ENCODE measurements at regions not wholly inside any gene's neighbourhood (a gene's known extent, or its start where the extent isn't known, plus 50 kb on each side); places are given as distances from the start of the nearest gene placed in this dataset.

- H3K4me1 ChIP-seq: no peaks in the 10 kb centered on the region
- no peak overlapping the region for H3K4me3 ChIP-seq
- DNase-seq (no peak), ATAC-seq (no peak)
- WGBS (ENCODE audit: insufficient coverage, low coverage, low lambda C conversion rate, missing lambda C conversion rate): 88% methylated on average over 4 of the region's 4 CpGs
- H3K27ac ChIP-seq: no peak overlapping the region
- no peaks in the 10 kb centered on the region for H3K36me3 ChIP-seq
- intact Hi-C loops (cut with DNase I): no loop called here
- no peaks in the 10 kb centered on the region for H3K27me3 ChIP-seq
- H3K9me3 ChIP-seq: peaks cover 0 to 5% (median 0%) of the 10 kb centered on the region in 4 donors
- TF ChIP-seq CTCF (IDR thresholded peaks at IDR 0.05) (no peak), POLR2A (IDR thresholded peaks at IDR 0.05) (no peak)
Measured at GRCh38 chr6:23494367-23494766, 631.6 kb upstream of the NRSN1 start.

GRCh38 chr6:23498013-23498412, 628.0 kb upstream of the NRSN1 start:
- no peaks in the 10 kb centered on the region for H3K9me3 ChIP-seq
- no peak overlapping the region for H3K27ac ChIP-seq
- H3K36me3 ChIP-seq: no peaks in the 10 kb centered on the region
- no peak for TF ChIP-seq CTCF (IDR thresholded peaks at IDR 0.05)
- no peaks in the 10 kb centered on the region for H3K27me3 ChIP-seq
- DNase-seq: no peak
- WGBS (ENCODE audit: insufficient coverage, low coverage, low lambda C conversion rate, missing lambda C conversion rate): 69% methylated on average over 4 of the region's 4 CpGs
- intact Hi-C loops (cut with DNase I): no loop called here
- no peak for ATAC-seq
- no peak overlapping the region for H3K4me3 ChIP-seq
- H3K4me1 ChIP-seq: peaks cover 0 to 5% (median 0%) of the 10 kb centered on the region in 4 donors

- ATAC-seq (peak; percentile 43 to 80 (median 73)), DNase-seq (no peak)
- WGBS (ENCODE audit: insufficient coverage, low coverage, low lambda C conversion rate, missing lambda C conversion rate): 84% methylated on average over 1 of the region's 1 CpG
- Histone ChIP-seq H3K9me3 (no peaks in the 10 kb centered on the region), H3K4me3 (no peak overlapping the region), H3K36me3 (no peaks in the 10 kb centered on the region), H3K27ac (no peak overlapping the region), H3K4me1 (peaks cover 0 to 5% (median 0%) of the 10 kb centered on the region in 4 donors), H3K27me3 (no peaks in the 10 kb centered on the region)
- intact Hi-C loops (cut with DNase I): no loop called here
- no peak for TF ChIP-seq CTCF (IDR thresholded peaks at IDR 0.05)
Measured at GRCh38 chr6:23499549-23499948, 626.5 kb upstream of the NRSN1 start.

GRCh38 chr6:23503173-23503572, 622.8 kb upstream of the NRSN1 start:
- Histone ChIP-seq H3K4me1 (peaks cover 0 to 5% (median 0%) of the 10 kb centered on the region in 4 donors), H3K36me3 (no peaks in the 10 kb centered on the region), H3K9me3 (no peaks in the 10 kb centered on the region), H3K27ac (no peak overlapping the region), H3K4me3 (no peak overlapping the region), H3K27me3 (no peaks in the 10 kb centered on the region)
- WGBS (ENCODE audit: insufficient coverage, low coverage, low lambda C conversion rate, missing lambda C conversion rate): 33% methylated on average over 1 of the region's 1 CpG
- intact Hi-C loops (cut with DNase I): no loop called here
- no peak for TF ChIP-seq POLR2A (IDR thresholded peaks at IDR 0.05)
- no peak for TF ChIP-seq CTCF (IDR thresholded peaks at IDR 0.05)
- no peak for DNase-seq
- ATAC-seq: no peak

- H3K27ac ChIP-seq: no peak overlapping the region
- DNase-seq (no peak), ATAC-seq (no peak)
- TF ChIP-seq POLR2A (IDR thresholded peaks at IDR 0.05) (no peak), CTCF (IDR thresholded peaks at IDR 0.05) (no peak)
- H3K9me3 ChIP-seq: no peaks in the 10 kb centered on the region
- intact Hi-C loops (cut with DNase I): no loop called here
- H3K4me3 ChIP-seq: no peak overlapping the region
- H3K4me1 ChIP-seq: no peaks in the 10 kb centered on the region
- H3K36me3 ChIP-seq: no peaks in the 10 kb centered on the region
- 76% methylated on average over 3 of the region's 3 CpGs for WGBS (ENCODE audit: insufficient coverage, low coverage, low lambda C conversion rate, missing lambda C conversion rate)
- H3K27me3 ChIP-seq: no peaks in the 10 kb centered on the region
Measured at GRCh38 chr6:23505026-23505425, 621.0 kb upstream of the NRSN1 start.

Measured in right lobe of liver (tissue), 6 donors.